ENCODE measurements at regions not wholly inside any gene's neighbourhood (a gene's known extent, or its start where the extent isn't known, plus 50 kb on each side); places are given as distances from the start of the nearest gene placed in this dataset.
"Not testable (repeated sequence)": the region's sequence is repeated elsewhere in the genome, so short reads cannot be mapped to it uniquely, and the experiment has no call there.

DNA sequence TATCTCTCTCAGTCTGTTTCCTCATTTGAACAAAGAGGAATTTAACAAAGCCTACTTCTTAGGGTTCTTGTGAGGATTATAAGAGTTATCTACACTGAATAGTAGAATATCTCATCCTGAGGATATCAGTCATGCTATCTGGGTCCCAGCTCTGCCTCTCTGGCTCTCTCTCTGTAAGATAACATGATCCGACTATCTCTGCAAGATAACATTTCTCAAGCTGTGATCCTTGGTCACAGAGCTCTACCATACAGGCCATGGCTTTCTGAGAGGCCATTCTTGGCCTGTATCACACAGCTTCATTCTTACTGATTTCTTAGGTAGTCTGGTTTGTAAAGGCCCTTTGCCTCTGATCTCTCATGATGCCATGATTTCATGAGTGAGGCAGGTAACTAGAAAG, 71.0 kb upstream of the TRABD2B start:
- peaks cover 14% of the 10 kb centered on the region for H3K4me1 ChIP-seq (ENCODE audit: control insufficient read depth, insufficient read depth, low read length)
- no peak for DNase-seq
- no peak overlapping the region for H3K4me3 ChIP-seq (ENCODE audit: low read length)
- H3K27ac ChIP-seq (ENCODE audit: low read length): no peak overlapping the region
- H3K27me3 ChIP-seq (ENCODE audit: control insufficient read depth, insufficient read depth, low read length): no peaks in the 10 kb centered on the region
- no peaks in the 10 kb centered on the region for H3K9me3 ChIP-seq (ENCODE audit: control insufficient read depth, low read depth, low read length)
- no CpG with 5 or more reads among the region's 1 CpG for WGBS (ENCODE audit: insufficient coverage, low lambda C conversion rate)
- H3K36me3 ChIP-seq (ENCODE audit: control insufficient read depth, insufficient read depth, low read length): no peaks in the 10 kb centered on the region

DNA sequence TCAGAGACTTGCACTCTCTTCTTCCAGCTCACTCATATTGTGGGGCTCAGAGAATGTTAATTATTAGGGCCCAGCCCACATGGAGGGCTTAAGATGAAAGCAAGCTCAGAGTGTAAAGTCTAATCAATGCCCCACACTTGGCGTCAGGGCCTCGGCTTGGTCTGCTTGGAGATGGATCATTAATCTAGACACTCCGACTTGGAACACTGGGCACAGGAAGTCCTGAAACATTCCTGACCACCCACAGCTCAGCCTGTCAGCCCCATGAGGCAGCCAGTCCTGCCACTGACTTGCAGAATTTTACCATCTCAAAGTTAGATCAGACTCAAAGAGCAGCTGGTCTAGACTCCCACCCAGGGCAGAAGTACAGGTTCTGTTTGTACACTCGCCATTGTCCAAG, 69.8 kb upstream of the TRABD2B start:
- peak in 1 of 2 donors; percentile 35 for DNase-seq
- Histone ChIP-seq H3K9me3 (ENCODE audit: control insufficient read depth, low read depth, low read length) (no peaks in the 10 kb centered on the region), H3K4me1 (ENCODE audit: control insufficient read depth, insufficient read depth, low read length) (peaks cover 23% of the 10 kb centered on the region), H3K27me3 (ENCODE audit: control insufficient read depth, insufficient read depth, low read length) (no peaks in the 10 kb centered on the region), H3K27ac (ENCODE audit: low read length) (no peak overlapping the region), H3K4me3 (ENCODE audit: low read length) (no peak overlapping the region), H3K36me3 (ENCODE audit: control insufficient read depth, insufficient read depth, low read length) (no peaks in the 10 kb centered on the region)
- no CpG with 5 or more reads among the region's 4 CpGs for WGBS (ENCODE audit: insufficient coverage, low lambda C conversion rate)

GRCh38 chr1:48064693-48065092, 67.5 kb upstream of the TRABD2B start:
- H3K27me3 ChIP-seq (ENCODE audit: control insufficient read depth, insufficient read depth, low read length); H3K27ac ChIP-seq (ENCODE audit: low read length); H3K9me3 ChIP-seq (ENCODE audit: control insufficient read depth, low read depth, low read length); H3K4me3 ChIP-seq (ENCODE audit: low read length); DNase-seq; H3K36me3 ChIP-seq (ENCODE audit: control insufficient read depth, insufficient read depth, low read length): not testable (repeated sequence)
- H3K4me1 ChIP-seq (ENCODE audit: control insufficient read depth, insufficient read depth, low read length): peaks cover 30% of the 10 kb centered on the region
- no CpG with 5 or more reads among the region's 5 CpGs for WGBS (ENCODE audit: insufficient coverage, low lambda C conversion rate)

GRCh38 chr1:48062353-48062752, 65.2 kb upstream of the TRABD2B start:
- Histone ChIP-seq H3K27me3 (ENCODE audit: control insufficient read depth, insufficient read depth, low read length) (no peaks in the 10 kb centered on the region), H3K36me3 (ENCODE audit: control insufficient read depth, insufficient read depth, low read length) (no peaks in the 10 kb centered on the region), H3K4me3 (ENCODE audit: low read length) (no peak overlapping the region), H3K27ac (ENCODE audit: low read length) (no peak overlapping the region), H3K9me3 (ENCODE audit: control insufficient read depth, low read depth, low read length) (no peaks in the 10 kb centered on the region), H3K4me1 (ENCODE audit: control insufficient read depth, insufficient read depth, low read length) (peaks cover 23% of the 10 kb centered on the region)
- WGBS (ENCODE audit: insufficient coverage, low lambda C conversion rate): no CpG with 5 or more reads among the region's 1 CpG
- no peak for DNase-seq

- DNase-seq: peak in 1 of 2 donors; percentile 69
- WGBS (ENCODE audit: insufficient coverage, low lambda C conversion rate): no CpG with 5 or more reads among the region's 3 CpGs
- Histone ChIP-seq H3K4me3 (ENCODE audit: low read length) (no peak overlapping the region), H3K27ac (ENCODE audit: low read length) (no peak overlapping the region), H3K4me1 (ENCODE audit: control insufficient read depth, insufficient read depth, low read length) (peaks cover 22% of the 10 kb centered on the region), H3K27me3 (ENCODE audit: control insufficient read depth, insufficient read depth, low read length) (no peaks in the 10 kb centered on the region), H3K9me3 (ENCODE audit: control insufficient read depth, low read depth, low read length) (no peaks in the 10 kb centered on the region), H3K36me3 (ENCODE audit: control insufficient read depth, insufficient read depth, low read length) (no peaks in the 10 kb centered on the region)
These were observed 64.3 kb upstream of the TRABD2B start for GRCh38 chr1:48061162-48062136.

DNA sequence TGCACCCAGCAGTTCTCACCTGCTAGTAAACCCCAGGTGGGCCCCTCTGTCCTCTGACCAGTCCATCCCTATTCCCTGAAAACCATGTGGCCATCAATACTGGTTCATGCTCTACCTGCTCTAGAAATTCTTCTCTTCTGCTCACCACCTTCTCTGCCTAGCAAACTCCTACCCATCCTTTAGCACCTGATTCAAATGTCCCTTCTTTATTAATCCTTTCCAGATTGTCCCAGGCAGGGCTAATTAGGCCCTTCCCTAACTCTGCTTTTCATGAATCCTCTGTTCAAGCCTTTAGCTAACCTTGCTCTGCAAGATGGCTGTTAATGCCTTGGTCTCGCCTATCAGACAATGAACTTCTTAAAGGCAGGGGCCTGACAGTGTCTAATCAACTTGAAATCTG, 62.1 kb upstream of the TRABD2B start:
- Histone ChIP-seq H3K4me1 (ENCODE audit: control insufficient read depth, insufficient read depth, low read length) (peaks cover 43% of the 10 kb centered on the region), H3K36me3 (ENCODE audit: control insufficient read depth, insufficient read depth, low read length) (no peaks in the 10 kb centered on the region), H3K9me3 (ENCODE audit: control insufficient read depth, low read depth, low read length) (no peaks in the 10 kb centered on the region), H3K27ac (ENCODE audit: low read length) (no peak overlapping the region), H3K4me3 (ENCODE audit: low read length) (no peak overlapping the region), H3K27me3 (ENCODE audit: control insufficient read depth, insufficient read depth, low read length) (no peaks in the 10 kb centered on the region)
- no CpG with 5 or more reads among the region's 1 CpG for WGBS (ENCODE audit: insufficient coverage, low lambda C conversion rate)
- DNase-seq: peak in 1 of 2 donors; percentile 41

- H3K27me3 ChIP-seq (ENCODE audit: control insufficient read depth, insufficient read depth, low read length): no peaks in the 10 kb centered on the region
- 80% methylated on average over 1 of the region's 11 CpGs for WGBS (ENCODE audit: insufficient coverage, low lambda C conversion rate)
- H3K9me3 ChIP-seq (ENCODE audit: control insufficient read depth, low read depth, low read length): no peaks in the 10 kb centered on the region
- H3K4me3 ChIP-seq (ENCODE audit: low read length): no peak overlapping the region
- DNase-seq: no peak
- no peak overlapping the region for H3K27ac ChIP-seq (ENCODE audit: low read length)
- H3K36me3 ChIP-seq (ENCODE audit: control insufficient read depth, insufficient read depth, low read length): no peaks in the 10 kb centered on the region
- H3K4me1 ChIP-seq (ENCODE audit: control insufficient read depth, insufficient read depth, low read length): peaks cover 52% of the 10 kb centered on the region
These were observed 61.2 kb upstream of the TRABD2B start for GRCh38 chr1:48058135-48059025.

DNA sequence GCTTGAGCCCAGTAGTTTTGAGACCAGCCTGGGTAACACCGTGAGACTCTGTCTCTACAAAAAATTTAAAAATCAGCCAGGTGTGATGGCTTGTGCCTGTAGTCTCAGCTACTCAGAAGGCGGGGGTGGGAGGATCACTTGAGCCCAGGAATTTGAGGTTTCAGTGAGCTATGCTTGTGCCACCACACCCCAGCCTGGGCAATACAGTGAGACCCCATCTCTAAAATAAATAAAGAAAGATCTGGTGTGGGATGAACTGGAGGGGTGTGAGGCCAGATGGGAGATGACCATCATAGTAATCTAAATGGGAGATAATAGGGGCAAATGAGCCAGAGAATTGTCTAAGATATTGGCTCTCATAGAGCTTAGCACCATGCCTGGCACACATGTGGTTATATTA, 60.1 kb upstream of the TRABD2B start:
- Histone ChIP-seq H3K4me1 (ENCODE audit: control insufficient read depth, insufficient read depth, low read length) (peaks cover 57% of the 10 kb centered on the region), H3K36me3 (ENCODE audit: control insufficient read depth, insufficient read depth, low read length) (no peaks in the 10 kb centered on the region), H3K4me3 (ENCODE audit: low read length) (no peak overlapping the region), H3K27me3 (ENCODE audit: control insufficient read depth, insufficient read depth, low read length) (no peaks in the 10 kb centered on the region), H3K27ac (ENCODE audit: low read length) (no peak overlapping the region), H3K9me3 (ENCODE audit: control insufficient read depth, low read depth, low read length) (no peaks in the 10 kb centered on the region)
- no CpG with 5 or more reads among the region's 2 CpGs for WGBS (ENCODE audit: insufficient coverage, low lambda C conversion rate)
- no peak for DNase-seq

DNA sequence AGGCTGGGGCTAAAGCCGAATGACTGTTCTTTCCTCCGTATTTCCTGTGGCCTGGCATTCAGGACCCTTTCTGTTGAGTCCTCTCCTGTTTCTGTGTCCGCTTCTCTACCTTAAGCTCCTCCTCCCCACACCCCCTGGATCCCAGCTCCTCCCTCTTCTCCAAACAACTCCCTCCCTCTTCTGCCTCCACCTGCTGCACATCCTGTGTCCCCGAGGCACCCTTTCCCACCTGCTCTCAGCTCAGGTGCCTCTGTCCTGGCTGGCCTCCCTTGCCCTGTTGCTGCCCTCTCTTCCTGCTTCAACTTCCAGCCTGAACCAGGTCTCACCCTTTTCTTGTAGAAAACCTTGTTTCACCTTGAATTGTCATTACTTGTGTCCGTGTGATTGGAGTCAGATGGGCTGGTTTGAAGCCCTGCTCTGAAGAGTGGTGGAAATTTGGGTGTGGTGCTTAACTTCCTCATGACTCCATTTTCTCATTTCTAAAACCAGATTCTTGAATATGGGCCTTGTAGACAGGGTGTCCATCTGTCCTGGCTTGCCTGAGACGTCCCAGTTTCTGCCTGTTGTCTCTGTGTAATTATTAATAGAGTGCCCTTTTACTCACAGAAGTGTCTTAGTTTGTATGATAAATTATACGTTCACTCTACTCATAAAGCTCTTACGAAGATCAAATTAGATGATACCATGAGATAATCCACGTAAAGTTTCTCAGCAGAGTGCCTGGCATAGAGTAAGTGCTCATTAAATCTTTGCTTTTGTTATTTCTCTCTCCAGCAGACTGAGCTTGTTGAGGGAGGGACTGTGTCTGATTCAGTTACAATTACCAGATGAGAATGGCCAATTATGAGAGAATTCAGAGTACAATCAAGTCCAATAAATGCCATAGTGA, 58.9 kb upstream of the TRABD2B start:
- H3K9me3 ChIP-seq (ENCODE audit: control insufficient read depth, low read depth, low read length): no peaks in the 10 kb centered on the region
- no peaks in the 10 kb centered on the region for H3K36me3 ChIP-seq (ENCODE audit: control insufficient read depth, insufficient read depth, low read length)
- no peak overlapping the region for H3K4me3 ChIP-seq (ENCODE audit: low read length)
- WGBS (ENCODE audit: insufficient coverage, low lambda C conversion rate): 19% methylated on average over 2 of the region's 9 CpGs
- DNase-seq: peak in 1 of 2 donors; percentile 83
- no peaks in the 10 kb centered on the region for H3K27me3 ChIP-seq (ENCODE audit: control insufficient read depth, insufficient read depth, low read length)
- H3K27ac ChIP-seq (ENCODE audit: low read length): peak overlapping the region; percentile 69
- H3K4me1 ChIP-seq (ENCODE audit: control insufficient read depth, insufficient read depth, low read length): peaks cover 59% of the 10 kb centered on the region

DNA sequence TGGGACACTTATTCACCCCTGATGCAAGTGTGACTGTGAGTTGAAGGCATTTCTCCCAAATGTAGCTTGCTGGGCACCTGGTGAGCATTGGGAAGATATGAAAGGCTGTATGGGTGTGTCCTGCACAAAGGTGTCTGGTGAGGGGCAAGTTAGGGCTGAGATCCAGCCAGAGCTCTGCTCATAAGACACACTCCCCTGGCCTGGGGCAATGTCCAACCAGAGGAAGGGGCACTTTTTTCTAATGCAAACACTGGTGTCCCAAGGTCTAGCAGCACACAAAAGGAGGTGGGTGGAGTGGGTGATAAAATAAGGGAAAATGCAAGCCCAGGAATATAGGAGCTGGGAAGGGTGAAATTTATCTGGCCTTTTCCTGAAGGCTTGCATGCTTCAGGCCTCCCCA, 57.0 kb upstream of the TRABD2B start:
- Histone ChIP-seq H3K9me3 (ENCODE audit: control insufficient read depth, low read depth, low read length) (no peaks in the 10 kb centered on the region), H3K36me3 (ENCODE audit: control insufficient read depth, insufficient read depth, low read length) (no peaks in the 10 kb centered on the region), H3K4me1 (ENCODE audit: control insufficient read depth, insufficient read depth, low read length) (peaks cover 74% of the 10 kb centered on the region), H3K4me3 (ENCODE audit: low read length) (no peak overlapping the region), H3K27ac (ENCODE audit: low read length) (peak overlapping the region; percentile 69), H3K27me3 (ENCODE audit: control insufficient read depth, insufficient read depth, low read length) (no peaks in the 10 kb centered on the region)
- DNase-seq: peak; percentile 71 to 87

Data from large intestine (tissue), 3 donors.